ENCODE measurements at regions not wholly inside any gene's neighbourhood (a gene's known extent, or its start where the extent isn't known, plus 50 kb on each side); places are given as distances from the start of the nearest gene placed in this dataset.

GRCh38 chr7:156224833-156225225, 412.6 kb upstream of the SHH start:
- no peak for TF ChIP-seq CTCF (conservative IDR thresholded peaks at IDR 0.05; ENCODE audit: low read depth, low read length)

GRCh38 chr7:156223935-156224832, 411.9 kb upstream of the SHH start:
- H3K4me3 ChIP-seq (ENCODE audit: low read depth, low read length), result no peak overlapping the region
- DNase-seq (ENCODE audit: low read depth), result no peak
- TF ChIP-seq CTCF (conservative IDR thresholded peaks at IDR 0.05; ENCODE audit: low read depth, low read length), result no peak

More at GRCh38 chr7:156224833-156225225, 412.6 kb upstream of the SHH start:
- no peak for DNase-seq (ENCODE audit: low read depth)
- no peak overlapping the region for H3K4me3 ChIP-seq (ENCODE audit: low read depth, low read length)

GRCh38 chr7:156222611-156223010, 410.3 kb upstream of the SHH start:
- no peak for DNase-seq (ENCODE audit: low read depth)
- TF ChIP-seq CTCF (conservative IDR thresholded peaks at IDR 0.05; ENCODE audit: low read depth, low read length), result no peak
- H3K4me3 ChIP-seq (ENCODE audit: low read depth, low read length), result no peak overlapping the region

- TF ChIP-seq CTCF (conservative IDR thresholded peaks at IDR 0.05; ENCODE audit: low read depth, low read length), result no peak
- DNase-seq (ENCODE audit: low read depth), result no peak
- no peak overlapping the region for H3K4me3 ChIP-seq (ENCODE audit: low read depth, low read length)
Observed at GRCh38 chr7:156222151-156222550, 409.9 kb upstream of the SHH start.

- no peak for DNase-seq (ENCODE audit: low read depth)
- H3K4me3 ChIP-seq (ENCODE audit: low read depth, low read length), result no peak overlapping the region
- no peak for TF ChIP-seq CTCF (conservative IDR thresholded peaks at IDR 0.05; ENCODE audit: low read depth, low read length)
Observed at GRCh38 chr7:156220701-156221100, 408.4 kb upstream of the SHH start.

- no peak for DNase-seq (ENCODE audit: low read depth)
- H3K4me3 ChIP-seq (ENCODE audit: low read depth, low read length), result no peak overlapping the region
- TF ChIP-seq CTCF (conservative IDR thresholded peaks at IDR 0.05; ENCODE audit: low read depth, low read length), result no peak
Observed at GRCh38 chr7:156220078-156220605, 407.9 kb upstream of the SHH start.

All from epithelial cell of proximal tubule (primary cell).